Mesenchymal stem cell (in vitro differentiated cells and primary cell): ENCODE measurements at regions not wholly inside any gene's neighbourhood (a gene's known extent, or its start where the extent isn't known, plus 50 kb on each side); places are given as distances from the start of the nearest gene placed in this dataset.
A peak's percentile ranks its signal among the peaks of the same experiment; 100 is the strongest.

ENCODE experiments used
- DNase-seq: peaks from one replicate; pipeline ENCODE4 v3.0.0-alpha.2; 2013
- H2AFZ ChIP-seq: one replicate; pipeline ENCODE4 v1.6.1; 2013; ENCODE audit warnings: low read depth, mild to moderate bottlenecking, control low read depth, inconsistent platforms, low read length, moderate library complexity
- H2AK5ac ChIP-seq: 2 replicates; pipeline ENCODE4 v1.6.1; 2013; ENCODE audit warnings: low read length, moderate library complexity, mild to moderate bottlenecking, inconsistent platforms; ENCODE audit not compliant: severe bottlenecking
- H2BK120ac ChIP-seq: one replicate; pipeline ENCODE4 v1.6.1; 2013; ENCODE audit warnings: low read depth, mild to moderate bottlenecking, inconsistent platforms, low read length, moderate library complexity
- H2BK12ac ChIP-seq, 2 experiments: one replicate each; pipeline ENCODE4 v1.6.1; 2013; ENCODE audit warnings: inconsistent platforms in 2 of 2, low read length in 2 of 2, mild to moderate bottlenecking in 2 of 2, moderate library complexity in 2 of 2, control low read depth in 1 of 2
- H2BK15ac ChIP-seq: one replicate; pipeline ENCODE4 v1.6.1; 2013; ENCODE audit warnings: mild to moderate bottlenecking, low read depth, inconsistent platforms; ENCODE audit not compliant: poor library complexity, severe bottlenecking
- H2BK5ac ChIP-seq: 2 replicates; pipeline ENCODE4 v1.6.1; 2013; ENCODE audit warnings: low read depth, mild to moderate bottlenecking, low read length, control low read depth, inconsistent platforms; ENCODE audit not compliant: poor library complexity, severe bottlenecking
- H3K14ac ChIP-seq, 2 experiments: one replicate each; pipeline ENCODE4 v1.6.1; 2013; ENCODE audit warnings: inconsistent platforms in 2 of 2, low read length in 2 of 2, control low read depth in 1 of 2, mild to moderate bottlenecking in 1 of 2, moderate library complexity in 1 of 2
- H3K18ac ChIP-seq, 2 experiments: one replicate each; pipeline ENCODE4 v1.6.1; 2013; ENCODE audit warnings: inconsistent platforms in 2 of 2, low read length in 2 of 2, control low read depth in 1 of 2, low read depth in 1 of 2, mild to moderate bottlenecking in 1 of 2
- H3K23ac ChIP-seq, 2 experiments: one replicate each; pipeline ENCODE4 v1.6.1; 2013; ENCODE audit warnings: inconsistent platforms in 2 of 2, low read length in 2 of 2, mild to moderate bottlenecking in 2 of 2, moderate library complexity in 2 of 2, control low read depth in 1 of 2
- H3K27ac ChIP-seq: 2 replicates; pipeline ENCODE4 v1.5.1; 2013; ENCODE audit warnings: mild to moderate bottlenecking, moderate library complexity, low read length, control low read depth, inconsistent platforms; ENCODE audit not compliant: poor library complexity, severe bottlenecking
- H3K27me3 ChIP-seq, 2 experiments: 2 replicates each; pipeline versions ENCODE4 v1.6.1 to v1.7.0; 2013; ENCODE audit warnings: low read length in 2 of 2, mild to moderate bottlenecking in 2 of 2, moderate library complexity in 2 of 2, control low read depth in 1 of 2, inconsistent platforms in 1 of 2; ENCODE audit not compliant: control insufficient read depth in 1 of 2, insufficient read depth in 1 of 2
- H3K36me3 ChIP-seq, 2 experiments: 2 replicates each; pipeline versions ENCODE4 v1.6.1 to v1.7.0; 2013; ENCODE audit warnings: low read length in 2 of 2, control low read depth in 1 of 2, inconsistent platforms in 1 of 2, low read depth in 1 of 2, mild to moderate bottlenecking in 1 of 2; ENCODE audit not compliant: insufficient read depth in 2 of 2, control insufficient read depth in 1 of 2
- H3K4ac ChIP-seq, 2 experiments: one replicate each; pipeline ENCODE4 v1.6.1; 2013; ENCODE audit warnings: inconsistent platforms in 2 of 2, low read length in 2 of 2, mild to moderate bottlenecking in 2 of 2, moderate library complexity in 2 of 2, control low read depth in 1 of 2, low read depth in 1 of 2
- H3K4me1 ChIP-seq: 2 replicates; pipeline ENCODE4 v1.6.1; 2013; ENCODE audit warnings: low read depth, low read length, control low read depth; ENCODE audit not compliant: control insufficient read depth, insufficient read depth
- H3K4me2 ChIP-seq: 2 replicates; pipeline ENCODE4 v1.6.1; 2013; ENCODE audit warnings: low read length, mild to moderate bottlenecking, inconsistent platforms; ENCODE audit not compliant: poor library complexity, severe bottlenecking
- H3K4me3 ChIP-seq, 2 experiments: 2 replicates each; pipeline versions ENCODE4 v1.5.1 to v1.7.0; 2013; ENCODE audit warnings: low read length in 2 of 2, mild to moderate bottlenecking in 2 of 2, control low read depth in 1 of 2, low read depth in 1 of 2; ENCODE audit not compliant: insufficient read depth in 1 of 2
- H3K79me1 ChIP-seq: replicated peaks from 2 replicates; pipeline ENCODE4 v1.6.1; 2013; ENCODE audit warnings: mild to moderate bottlenecking, control low read depth, low read length, inconsistent platforms; ENCODE audit not compliant: poor library complexity, severe bottlenecking
- H3K9ac ChIP-seq: 2 replicates; pipeline ENCODE4 v1.7.0; 2013; ENCODE audit warnings: mild to moderate bottlenecking, low read length, moderate library complexity
- H3K9me3 ChIP-seq: 2 replicates; pipeline ENCODE4 v1.7.0; 2013; ENCODE audit warnings: mild to moderate bottlenecking, low read length; ENCODE audit not compliant: control insufficient read depth
- H4K8ac ChIP-seq: one replicate; pipeline ENCODE4 v1.6.1; 2013; ENCODE audit warnings: inconsistent platforms, mild to moderate bottlenecking, low read length, moderate library complexity
- H4K91ac ChIP-seq: one replicate; pipeline ENCODE4 v1.6.1; 2013; ENCODE audit warnings: mild to moderate bottlenecking, low read length, inconsistent platforms
- WGBS: methylation state at CpG from one replicate; pipeline ENCODE4 v1.1.7; 2013; ENCODE audit warnings: mixed read lengths; 5-methylcytosine and 5-hydroxymethylcytosine counted together

DNA sequence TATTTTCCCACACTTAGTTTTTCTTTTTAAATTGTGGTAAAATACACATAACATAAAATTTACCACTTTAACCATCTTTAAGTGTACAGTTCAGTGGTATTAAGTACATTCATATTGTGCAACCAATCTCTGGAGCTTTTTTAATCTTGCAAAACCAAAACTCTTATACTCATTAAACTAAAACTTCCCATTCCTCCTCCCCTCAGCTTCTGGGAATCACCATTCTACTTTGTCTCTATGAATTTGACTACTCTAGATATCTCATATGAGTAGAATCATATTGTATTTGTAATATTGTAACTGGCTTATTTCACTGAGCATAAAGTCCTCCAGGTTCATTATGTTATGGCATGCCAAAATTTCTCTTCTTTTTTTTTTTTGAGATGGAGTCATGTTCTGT lies 86.4 kb upstream of the JAZF1 start:
- H2AFZ ChIP-seq, result no peak overlapping the region
- no peak overlapping the region for H4K91ac ChIP-seq
- H2BK15ac ChIP-seq, result no peak overlapping the region
- H4K8ac ChIP-seq, result no peak overlapping the region
- no peak overlapping the region for H3K4ac ChIP-seq
- no peak overlapping the region for H3K9ac ChIP-seq
- no peak overlapping the region for H3K27ac ChIP-seq
- H3K9me3 ChIP-seq, result no peaks in the 10 kb centered on the region
- H3K4me3 ChIP-seq, result no peak overlapping the region
- no peaks in the 10 kb centered on the region for H3K4me1 ChIP-seq
- no peak for DNase-seq
- no peak overlapping the region for H3K14ac ChIP-seq
- no peaks in the 10 kb centered on the region for H3K79me1 ChIP-seq
- no peaks in the 10 kb centered on the region for H3K36me3 ChIP-seq
- H3K4me2 ChIP-seq, result no peak overlapping the region
- no peak overlapping the region for H2BK120ac ChIP-seq
- no peak overlapping the region for H3K18ac ChIP-seq
- no peak overlapping the region for H2BK5ac ChIP-seq
- H3K23ac ChIP-seq, result no peak overlapping the region
- no peak overlapping the region for H2BK12ac ChIP-seq
- H3K27me3 ChIP-seq, result no peaks in the 10 kb centered on the region
- H2AK5ac ChIP-seq, result no peak overlapping the region

- H4K8ac ChIP-seq, result no peak overlapping the region
- no peak overlapping the region for H3K23ac ChIP-seq
Measured at GRCh38 chr7:28269700-28270361, 89.2 kb upstream of the JAZF1 start.

GRCh38 chr7:28270536-28270935 lies 89.9 kb upstream of the JAZF1 start:
- no peak overlapping the region for H4K8ac ChIP-seq
- no peaks in the 10 kb centered on the region for H3K27me3 ChIP-seq
- no peak for DNase-seq
- no peak overlapping the region for H3K4me2 ChIP-seq
- H2AK5ac ChIP-seq, result no peak overlapping the region
- no peak overlapping the region for H2BK12ac ChIP-seq
- H3K9me3 ChIP-seq, result no peaks in the 10 kb centered on the region
- H2BK15ac ChIP-seq, result no peak overlapping the region
- H3K14ac ChIP-seq, result no peak overlapping the region
- H3K4me3 ChIP-seq, result no peak overlapping the region
- WGBS, result 92% methylated on average over 11 of the region's 11 CpGs
- H3K4me1 ChIP-seq, result no peaks in the 10 kb centered on the region
- H3K27ac ChIP-seq, result no peak overlapping the region
- H3K9ac ChIP-seq, result no peak overlapping the region
- H3K36me3 ChIP-seq, result no peaks in the 10 kb centered on the region
- peak overlapping the region in 1 of 2 experiments; percentile 21 for H3K18ac ChIP-seq
- H2AFZ ChIP-seq, result no peak overlapping the region
- no peak overlapping the region for H4K91ac ChIP-seq
- H3K4ac ChIP-seq, result no peak overlapping the region
- H3K79me1 ChIP-seq, result no peaks in the 10 kb centered on the region
- peak overlapping the region in 1 of 2 experiments; percentile 40 for H3K23ac ChIP-seq
- no peak overlapping the region for H2BK5ac ChIP-seq
- no peak overlapping the region for H2BK120ac ChIP-seq

More at GRCh38 chr7:28269700-28270361, 89.2 kb upstream of the JAZF1 start:
- H3K4me2 ChIP-seq, result no peak overlapping the region
- no peak overlapping the region for H2BK12ac ChIP-seq
- no peak overlapping the region for H2BK120ac ChIP-seq
- H3K4me1 ChIP-seq, result no peaks in the 10 kb centered on the region
- no peak overlapping the region for H2AFZ ChIP-seq
- no peak overlapping the region for H3K4ac ChIP-seq
- no peak overlapping the region for H3K14ac ChIP-seq
- H3K18ac ChIP-seq, result no peak overlapping the region
- no peak overlapping the region for H2AK5ac ChIP-seq
- no peak overlapping the region for H3K27ac ChIP-seq
- WGBS, result 81% methylated on average over 1 of the region's 1 CpG
- no peaks in the 10 kb centered on the region for H3K9me3 ChIP-seq
- no peak for DNase-seq
- H2BK15ac ChIP-seq, result no peak overlapping the region
- H3K27me3 ChIP-seq, result no peaks in the 10 kb centered on the region
- H3K36me3 ChIP-seq, result no peaks in the 10 kb centered on the region
- H3K79me1 ChIP-seq, result no peaks in the 10 kb centered on the region
- no peak overlapping the region for H4K91ac ChIP-seq
- no peak overlapping the region for H3K9ac ChIP-seq
- H2BK5ac ChIP-seq, result no peak overlapping the region
- H3K4me3 ChIP-seq, result no peak overlapping the region

GRCh38 chr7:28272461-28272877 lies 91.9 kb upstream of the JAZF1 start:
- H3K9ac ChIP-seq, result peak overlapping the region; percentile 86
- no peak overlapping the region for H3K23ac ChIP-seq
- no peaks in the 10 kb centered on the region for H3K79me1 ChIP-seq
- H3K4me1 ChIP-seq, result no peaks in the 10 kb centered on the region
- H2AFZ ChIP-seq, result no peak overlapping the region
- H2AK5ac ChIP-seq, result no peak overlapping the region
- H3K27ac ChIP-seq, result no peak overlapping the region
- H3K4ac ChIP-seq, result no peak overlapping the region
- no peaks in the 10 kb centered on the region for H3K36me3 ChIP-seq
- H2BK12ac ChIP-seq, result no peak overlapping the region
- H3K9me3 ChIP-seq, result no peaks in the 10 kb centered on the region
- H3K4me3 ChIP-seq, result peak overlapping the region in 1 of 2 experiments; percentile 68
- H3K18ac ChIP-seq, result no peak overlapping the region
- H3K14ac ChIP-seq, result no peak overlapping the region
- peak overlapping the region; percentile 89 for H3K4me2 ChIP-seq
- no peak overlapping the region for H2BK120ac ChIP-seq
- peak; percentile 56 for DNase-seq
- H4K91ac ChIP-seq, result no peak overlapping the region
- peak overlapping the region; percentile 51 for H2BK5ac ChIP-seq
- WGBS, result 6% methylated on average over 9 of the region's 9 CpGs
- H2BK15ac ChIP-seq, result no peak overlapping the region
- no peaks in the 10 kb centered on the region for H3K27me3 ChIP-seq
- H4K8ac ChIP-seq, result no peak overlapping the region
